ENCODE measurements at regions not wholly inside any gene's neighbourhood (a gene's known extent, or its start where the extent isn't known, plus 50 kb on each side); places are given as distances from the start of the nearest gene placed in this dataset.

DNA sequence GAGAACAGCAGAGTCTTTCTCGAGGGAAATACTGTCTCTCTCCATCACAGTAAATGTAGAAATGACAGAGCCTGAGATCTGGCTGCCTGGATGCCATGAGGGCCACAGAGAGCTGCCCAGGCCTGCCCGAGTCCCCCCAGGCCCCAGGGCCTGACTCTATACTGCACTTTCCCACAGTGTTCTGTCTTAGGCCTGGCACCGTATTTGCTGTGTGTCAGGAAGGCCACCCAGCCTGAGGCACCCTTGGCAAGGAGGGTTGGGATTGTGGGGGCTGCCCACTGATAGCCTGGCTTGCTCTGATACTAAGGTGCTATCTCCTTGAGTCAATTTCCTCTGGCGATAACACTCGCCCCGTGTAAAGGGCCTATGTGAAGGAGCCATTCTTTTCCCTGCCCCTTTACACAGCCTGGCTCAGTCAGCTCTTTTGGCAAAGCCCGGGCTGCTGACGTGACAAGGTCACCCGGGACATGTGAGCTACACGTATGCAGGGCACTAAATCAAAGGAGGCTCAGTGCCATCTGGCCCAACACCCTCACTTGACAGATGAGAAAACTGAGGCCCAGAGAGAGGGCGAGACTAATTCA is 630.1 kb upstream of the KLF4 start:
- no peak for DNase-seq

DNA sequence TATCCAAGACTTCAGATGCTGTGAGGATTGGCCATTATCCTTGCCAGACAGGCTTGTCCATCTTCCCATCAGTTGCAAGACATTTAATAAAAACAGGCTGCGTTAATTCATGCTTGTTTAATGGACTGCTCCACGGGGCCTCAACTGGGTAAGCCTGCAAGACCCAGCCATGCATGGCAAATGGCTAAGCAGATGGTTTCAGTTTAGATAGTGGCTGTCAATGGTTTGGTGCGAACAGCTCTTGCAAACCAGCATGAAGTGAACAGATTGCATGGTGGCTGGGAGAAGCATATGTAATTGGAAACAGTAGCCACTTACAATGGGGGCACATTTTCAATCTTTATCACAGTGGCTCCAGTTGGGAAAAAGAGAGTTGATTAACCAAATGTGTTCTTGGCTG is 628.2 kb upstream of the KLF4 start:
- DNase-seq: no peak

DNA sequence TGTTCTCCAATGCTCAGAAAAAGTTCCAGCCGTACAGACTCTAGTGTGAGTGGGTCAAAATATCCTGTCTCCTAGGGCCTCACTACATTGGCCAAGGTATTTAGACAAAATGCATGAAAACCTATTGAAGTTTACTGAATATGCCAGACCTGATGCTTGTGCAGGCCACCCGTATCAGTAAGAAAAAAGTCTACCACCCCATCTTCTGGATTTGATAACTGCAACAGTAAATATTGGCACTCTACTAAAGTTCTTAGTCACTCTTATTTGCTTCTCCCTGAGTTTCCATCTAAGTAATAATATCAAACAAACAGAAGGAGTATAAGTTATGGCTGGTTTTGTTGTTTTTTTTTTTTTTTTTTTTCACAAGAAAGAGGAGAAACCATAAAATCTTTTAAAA is 627.7 kb upstream of the KLF4 start:
- DNase-seq: no peak

DNA sequence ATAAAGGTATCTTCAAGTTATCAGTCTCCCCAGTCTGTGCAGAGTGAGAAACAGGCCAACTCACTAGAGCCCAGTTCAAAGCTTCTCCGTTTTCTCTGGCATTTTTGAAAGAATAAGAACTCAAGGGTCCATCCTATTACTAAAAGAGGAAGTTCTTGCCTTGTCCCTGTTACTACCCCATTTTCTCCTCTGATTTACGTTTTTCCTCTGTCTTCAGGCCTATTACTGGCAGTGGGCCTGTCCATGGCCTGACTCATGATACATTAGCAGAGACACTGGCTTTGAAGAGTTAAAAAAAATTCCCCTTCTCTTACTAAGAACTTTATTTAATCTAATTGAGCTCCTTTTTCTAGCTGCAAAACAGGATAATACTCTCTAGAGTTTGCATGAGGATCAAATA is 624.0 kb upstream of the KLF4 start:
- DNase-seq: no peak

DNA sequence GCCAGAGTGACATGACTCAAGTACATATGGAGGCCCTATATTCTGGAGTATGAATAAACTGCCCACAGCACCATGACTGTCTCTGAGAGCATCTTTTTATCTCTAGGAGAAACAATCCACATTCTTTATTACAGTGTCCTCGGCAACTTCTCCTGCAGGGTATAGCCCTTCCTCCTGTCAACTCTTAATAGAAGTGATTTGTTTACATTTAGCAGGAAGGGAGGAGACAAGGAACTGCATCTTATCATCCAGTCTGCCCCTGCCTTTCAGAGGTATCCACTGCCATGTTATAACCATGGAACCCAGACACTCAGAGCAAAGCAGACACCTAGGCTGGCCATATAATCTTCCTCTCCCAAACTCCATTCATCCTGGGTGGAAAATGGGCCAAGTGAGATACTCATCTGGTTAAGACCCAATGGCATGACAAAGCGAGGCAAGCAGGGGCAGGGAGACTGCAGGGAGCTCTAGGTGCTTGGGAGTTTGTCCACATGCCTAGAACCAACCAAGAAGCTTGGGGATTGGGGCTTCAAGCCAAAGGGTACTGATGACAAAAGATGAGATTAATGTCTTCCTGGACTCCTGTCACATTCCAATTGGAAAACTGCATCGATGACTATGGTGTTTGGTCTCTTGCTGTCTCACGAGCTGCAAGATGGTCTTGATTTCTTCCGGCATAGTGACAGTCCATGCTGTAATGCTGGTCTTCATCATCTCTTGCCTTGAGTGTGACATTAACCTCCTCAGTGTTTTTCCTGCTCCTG is 620.5 kb upstream of the KLF4 start:
- DNase-seq: no peak

DNA sequence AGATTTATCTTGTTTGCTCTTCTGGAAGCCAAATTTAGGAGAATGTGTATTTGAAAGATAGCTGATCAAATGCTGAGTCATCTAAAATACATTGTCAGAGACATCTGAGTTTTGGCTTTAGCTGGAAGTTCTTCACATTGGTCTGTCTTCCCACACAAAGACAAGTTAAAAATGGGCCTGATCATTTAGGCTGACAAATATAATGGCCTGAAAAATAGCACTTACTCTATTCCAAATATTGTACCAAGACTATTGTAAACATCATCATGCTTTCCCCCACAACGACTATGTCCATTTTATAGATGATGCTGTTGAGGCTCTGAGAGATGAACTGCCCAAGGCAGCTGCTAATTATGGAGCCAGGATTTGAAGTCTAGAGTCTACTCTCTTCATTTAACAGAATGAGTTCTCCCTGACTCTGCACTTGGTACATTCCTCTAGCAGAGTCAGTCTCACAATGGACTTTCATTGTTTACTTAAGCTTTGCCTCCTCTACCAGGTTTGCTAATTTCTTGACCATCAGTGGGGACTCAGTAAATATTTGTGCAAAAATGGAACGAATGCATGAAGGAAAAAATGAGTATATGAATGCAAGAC is 619.4 kb upstream of the KLF4 start:
- no peak for DNase-seq

DNA sequence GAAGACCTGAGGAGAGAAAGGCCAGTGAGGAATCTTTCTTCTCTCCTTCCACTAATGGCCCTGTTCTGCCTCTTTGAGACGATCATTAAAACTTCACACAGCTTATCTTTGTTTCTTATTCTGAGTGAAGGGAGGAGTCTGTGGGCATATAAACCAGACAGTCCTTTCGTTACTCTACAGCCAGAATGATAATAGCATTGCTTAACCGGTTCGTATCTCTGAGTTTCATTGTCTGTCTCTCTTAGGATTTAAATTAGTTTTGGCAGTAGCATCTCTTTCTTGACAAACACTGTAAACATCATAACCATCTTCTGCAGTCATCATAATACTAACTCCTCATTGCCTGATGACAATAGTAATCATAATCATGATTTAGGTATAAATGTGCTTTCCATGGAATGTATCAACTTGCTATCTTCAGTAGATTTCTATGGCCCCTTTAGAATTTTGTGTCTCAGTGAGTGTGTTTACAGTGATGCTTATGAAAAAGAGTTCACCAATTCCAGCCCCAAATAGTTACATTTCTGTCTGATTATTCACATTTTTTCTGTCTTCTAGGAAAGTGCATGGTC is 618.8 kb upstream of the KLF4 start:
- no peak for DNase-seq

DNA sequence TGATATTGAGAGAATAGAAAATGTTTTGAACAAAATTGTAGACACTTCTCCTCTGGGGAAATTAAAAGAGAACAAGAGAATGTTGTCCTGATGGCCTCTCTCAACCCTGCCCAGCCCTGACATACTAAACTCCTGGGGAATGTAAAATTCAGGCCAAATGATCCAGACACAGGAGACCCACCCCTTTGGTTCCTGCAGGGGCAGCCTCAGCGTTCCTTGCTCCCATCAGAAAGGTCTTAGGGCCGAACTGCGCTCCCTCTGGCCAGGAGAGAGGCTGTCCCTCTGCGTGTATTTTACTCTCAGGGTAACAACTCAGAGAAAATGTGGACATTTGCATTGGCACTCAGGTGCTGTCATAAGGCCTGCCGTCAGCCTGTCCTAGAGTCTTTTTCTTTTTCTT is 616.3 kb upstream of the KLF4 start:
- no peak for DNase-seq

DNA sequence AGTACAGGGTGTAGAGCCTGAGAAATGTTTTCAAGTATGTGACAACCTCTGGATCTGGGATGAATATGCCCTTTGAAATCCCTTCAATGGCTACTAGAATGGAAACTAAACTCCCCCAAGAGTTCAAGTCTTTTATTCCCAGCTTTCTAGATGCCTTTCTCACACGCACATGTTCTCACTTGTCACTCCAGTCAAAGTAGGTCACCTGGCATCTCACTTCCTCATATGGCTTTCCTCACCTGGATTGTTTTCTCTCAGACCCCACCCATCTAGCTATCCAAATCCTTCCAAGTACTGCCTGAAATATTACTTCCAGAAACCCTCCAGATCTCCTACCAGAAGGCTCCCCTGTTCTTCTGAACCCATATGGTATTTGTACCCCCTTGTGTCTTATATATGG is 615.4 kb upstream of the KLF4 start:
- DNase-seq: no peak

DNA sequence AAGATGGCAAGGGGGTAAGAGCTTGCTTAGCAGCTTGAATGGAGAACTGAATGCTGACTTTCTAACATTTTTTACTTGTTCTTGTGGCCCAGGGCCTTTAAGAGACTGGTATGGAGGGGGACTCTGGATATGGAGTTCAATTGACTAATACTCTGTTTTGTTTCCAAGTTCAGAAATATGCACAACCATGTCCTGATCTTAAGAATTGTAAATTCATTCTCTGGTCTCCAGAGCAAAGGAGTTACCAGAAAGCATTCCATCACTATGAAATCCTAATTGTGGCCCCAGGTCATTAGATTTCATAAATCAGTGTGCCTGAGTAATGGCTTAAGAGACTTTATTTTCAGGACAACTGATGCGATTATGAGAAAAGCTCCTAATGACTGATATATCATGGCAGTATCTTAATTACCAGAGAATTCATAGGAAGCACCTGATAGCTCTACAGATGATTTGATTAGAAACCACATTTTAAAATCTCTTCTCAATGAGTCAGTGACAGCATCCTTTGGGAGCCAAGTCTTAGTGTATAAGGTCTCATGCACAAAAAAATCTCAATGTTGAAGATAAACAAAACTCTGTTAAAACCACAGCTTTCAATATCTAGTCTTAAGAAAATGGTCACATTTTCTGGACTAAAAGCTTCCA is 613.6 kb upstream of the KLF4 start:
- DNase-seq: no peak

DNA sequence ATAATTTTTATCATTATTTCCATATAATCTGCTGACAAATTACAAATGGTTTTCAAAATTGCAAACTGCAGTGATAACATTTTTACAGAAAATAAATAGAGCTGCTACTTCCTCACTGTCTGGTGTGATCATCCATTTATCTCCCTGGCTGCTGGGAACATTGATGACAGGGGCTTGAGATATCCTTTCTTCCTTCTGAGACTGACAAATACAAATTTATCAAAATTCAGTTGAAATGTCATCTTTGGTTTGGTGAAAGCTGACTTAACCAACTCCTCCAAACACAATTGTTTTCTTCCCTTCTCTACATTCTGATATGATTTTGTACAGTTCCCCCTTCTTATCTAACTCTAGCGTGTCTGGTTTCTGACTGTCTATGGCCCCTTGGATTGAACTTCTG is 611.8 kb upstream of the KLF4 start:
- DNase-seq: no peak

DNA sequence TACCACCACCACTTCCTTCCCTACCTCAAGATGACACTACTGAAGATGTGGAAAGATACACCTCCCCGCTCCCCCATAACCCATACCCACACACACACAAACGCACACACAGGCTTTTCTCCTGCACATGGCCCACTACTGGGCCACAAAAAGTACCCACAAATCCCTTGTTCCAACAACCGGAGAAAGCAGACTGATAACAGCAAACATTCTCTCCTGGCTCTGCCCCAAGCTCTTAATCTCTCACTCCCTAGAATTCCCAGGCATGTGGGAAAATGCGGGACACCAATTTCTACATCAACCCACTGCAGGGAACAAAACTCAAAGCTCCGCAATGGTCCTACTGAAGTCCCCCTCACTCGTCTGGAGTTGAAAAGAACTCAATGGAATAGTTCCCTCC is 611.0 kb upstream of the KLF4 start:
- no peak for DNase-seq

DNA sequence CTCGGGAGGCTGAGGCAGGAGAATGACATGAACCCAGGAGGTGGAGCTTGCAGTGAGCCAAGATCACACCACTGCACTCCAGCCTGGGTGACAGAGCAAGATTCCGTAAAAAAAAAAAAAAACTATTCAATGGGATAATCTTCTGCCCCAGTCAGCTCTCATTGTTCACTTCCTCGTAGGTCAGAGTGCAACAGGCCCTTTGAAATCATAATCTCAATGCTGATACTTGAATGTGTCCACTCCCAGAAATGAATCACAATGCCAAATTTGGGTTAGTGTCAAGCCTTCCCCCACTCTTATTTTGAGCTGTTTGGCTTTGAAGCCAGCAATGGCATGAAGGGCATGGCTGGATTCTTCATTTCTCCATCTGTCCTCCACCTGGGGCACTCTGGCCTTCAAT is 610.3 kb upstream of the KLF4 start:
- no peak for DNase-seq

DNA sequence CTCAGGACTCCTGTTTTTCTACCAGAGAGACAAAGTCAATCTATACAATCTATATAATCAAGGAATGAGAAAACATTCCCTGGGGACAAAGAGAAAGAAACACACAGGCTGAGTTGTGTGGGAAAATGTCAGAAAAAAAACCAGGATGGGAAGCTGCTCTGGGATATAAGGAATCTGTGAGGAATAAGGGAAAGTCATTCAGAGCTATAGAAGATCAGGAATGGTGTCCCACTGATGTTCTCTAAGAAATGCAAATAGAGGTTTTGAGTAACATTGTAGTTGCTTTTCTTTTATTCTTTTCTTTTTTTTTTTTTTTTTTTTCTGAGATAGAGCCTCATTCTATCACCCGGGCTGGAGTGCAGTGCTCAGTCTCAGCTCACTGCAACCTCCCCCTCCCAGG is 605.9 kb upstream of the KLF4 start:
- DNase-seq: no peak

DNA sequence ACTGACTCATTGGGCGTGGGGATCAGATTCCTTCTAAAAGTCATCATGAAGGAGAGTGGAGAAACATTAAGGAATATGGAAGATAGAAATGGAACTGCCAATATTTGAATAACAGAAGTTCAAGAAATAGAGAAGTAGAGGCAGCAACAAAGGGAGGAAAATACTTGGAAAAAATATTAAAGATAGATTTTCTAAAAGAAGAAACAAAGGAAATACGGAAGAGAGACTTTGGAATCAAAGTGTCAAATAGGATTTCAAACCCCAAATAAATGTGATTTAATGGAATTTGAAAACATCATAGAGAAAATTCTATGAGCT is 605.1 kb upstream of the KLF4 start:
- DNase-seq: no peak

DNA sequence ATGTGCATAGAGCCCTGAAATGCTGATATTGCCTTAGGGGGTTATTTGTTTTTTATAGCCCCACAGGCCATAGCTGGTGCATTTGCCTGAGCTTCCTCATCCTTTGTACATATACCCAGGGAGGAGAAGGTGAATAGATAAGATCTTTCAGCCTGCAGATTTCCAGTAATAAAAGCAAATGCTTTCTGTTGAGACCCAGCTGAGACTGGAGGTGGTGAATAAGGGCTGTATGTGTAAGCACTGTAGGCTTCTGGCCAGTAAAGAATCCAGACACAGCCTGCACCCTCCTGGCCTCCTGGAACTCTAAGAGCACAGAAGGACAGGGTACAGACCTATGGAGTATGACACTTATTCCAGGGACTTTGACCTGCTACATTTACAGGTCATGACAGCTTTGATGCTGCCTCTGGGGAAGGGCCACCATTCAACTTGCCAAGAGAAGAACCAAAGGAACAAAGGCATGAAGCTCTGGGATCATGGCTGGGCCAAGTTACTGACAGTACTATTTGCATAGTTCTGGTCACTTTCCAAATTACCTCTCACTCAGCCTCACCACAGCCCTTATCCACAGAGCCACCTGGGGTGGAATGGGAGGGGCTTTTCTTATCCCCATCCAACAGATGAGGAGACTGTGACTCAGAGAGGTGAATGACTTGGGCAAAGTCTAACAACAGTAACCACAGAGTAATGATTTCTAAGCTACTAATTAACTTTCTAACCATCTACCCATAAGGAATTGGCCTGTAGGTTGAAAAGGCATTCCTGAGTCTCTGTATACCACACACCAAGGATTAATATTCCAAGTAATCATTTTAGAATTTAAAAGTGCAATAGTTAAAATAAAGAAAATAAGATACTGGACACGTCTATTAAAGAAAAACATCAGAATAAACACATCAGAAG is 604.5 kb upstream of the KLF4 start:
- DNase-seq: no peak

DNA sequence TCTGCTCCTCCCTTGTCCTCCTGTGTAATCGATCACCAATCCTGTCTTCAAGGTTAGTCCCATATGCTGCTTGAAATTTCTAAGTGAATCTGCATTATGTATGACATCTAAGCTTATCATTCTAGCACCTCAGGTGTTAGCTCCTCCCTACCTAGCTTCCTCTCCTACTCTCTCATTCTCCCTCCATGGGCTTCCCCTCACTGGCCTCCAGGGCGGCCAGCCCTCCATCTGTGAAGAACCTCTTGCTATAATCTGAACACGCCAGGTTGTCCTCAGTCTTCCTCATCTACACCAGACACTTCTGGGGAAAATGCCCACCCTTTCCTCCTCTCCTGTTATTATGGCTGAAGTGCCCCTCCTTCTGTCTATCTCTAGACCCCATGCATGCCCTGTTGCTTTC is 599.3 kb upstream of the KLF4 start:
- no peak for DNase-seq

DNA sequence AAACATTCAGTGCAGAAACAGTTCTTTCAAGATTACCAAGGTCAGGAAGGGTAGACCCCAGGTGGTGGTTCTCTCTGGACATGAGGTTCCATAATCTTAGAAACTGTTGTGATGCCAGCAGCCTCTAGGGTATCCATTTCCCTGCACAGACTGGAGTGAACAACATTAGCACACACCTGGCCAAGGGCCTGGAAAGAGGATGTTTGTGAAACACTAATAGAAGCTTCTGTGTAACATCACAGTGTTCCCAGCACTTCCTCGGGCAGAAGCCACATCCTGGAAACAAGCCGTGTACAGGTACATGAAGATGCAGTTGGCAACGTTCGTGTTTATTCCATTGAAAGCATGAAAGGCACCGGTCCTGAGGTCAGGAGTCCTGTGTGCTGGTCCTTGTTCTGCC is 598.2 kb upstream of the KLF4 start:
- DNase-seq: no peak

DNA sequence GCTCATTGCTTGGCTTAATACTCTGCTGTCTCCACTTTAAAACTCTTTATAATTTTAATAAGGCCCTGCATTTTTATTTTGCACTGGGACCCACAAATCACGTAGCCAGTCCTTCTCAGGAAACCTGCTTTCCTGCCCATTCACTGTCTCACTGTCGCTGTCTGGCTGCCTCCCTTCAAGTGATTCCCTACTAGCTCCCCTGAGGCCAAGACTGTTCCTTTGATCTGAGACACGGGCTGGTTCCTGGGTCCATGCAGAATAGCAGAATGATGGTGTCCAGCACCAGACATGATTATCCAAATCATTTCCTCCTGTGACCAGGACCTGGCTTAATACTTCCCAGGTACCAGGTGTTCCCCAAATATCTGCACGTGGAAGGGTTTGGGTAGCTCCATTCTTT is 597.1 kb upstream of the KLF4 start:
- no peak for DNase-seq

DNA sequence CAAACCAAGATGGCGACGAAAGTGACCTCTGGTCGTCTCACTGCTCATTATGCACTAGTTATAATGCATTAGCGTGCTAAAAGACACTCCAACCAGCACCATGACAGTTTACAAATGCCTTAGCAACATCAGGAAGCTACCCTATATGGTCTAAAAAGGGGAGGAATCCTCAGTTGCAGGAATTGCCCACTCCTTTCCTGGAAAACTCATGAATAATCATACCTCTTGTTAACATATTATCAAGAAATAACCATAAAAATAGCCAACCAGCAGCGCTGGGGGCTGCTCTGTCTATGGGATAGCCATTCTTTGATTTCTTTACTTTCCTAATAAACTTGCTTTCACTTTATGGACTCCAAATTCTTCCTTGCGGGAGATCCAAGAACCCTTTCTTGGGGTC is 595.7 kb upstream of the KLF4 start:
- DNase-seq: no peak

DNA sequence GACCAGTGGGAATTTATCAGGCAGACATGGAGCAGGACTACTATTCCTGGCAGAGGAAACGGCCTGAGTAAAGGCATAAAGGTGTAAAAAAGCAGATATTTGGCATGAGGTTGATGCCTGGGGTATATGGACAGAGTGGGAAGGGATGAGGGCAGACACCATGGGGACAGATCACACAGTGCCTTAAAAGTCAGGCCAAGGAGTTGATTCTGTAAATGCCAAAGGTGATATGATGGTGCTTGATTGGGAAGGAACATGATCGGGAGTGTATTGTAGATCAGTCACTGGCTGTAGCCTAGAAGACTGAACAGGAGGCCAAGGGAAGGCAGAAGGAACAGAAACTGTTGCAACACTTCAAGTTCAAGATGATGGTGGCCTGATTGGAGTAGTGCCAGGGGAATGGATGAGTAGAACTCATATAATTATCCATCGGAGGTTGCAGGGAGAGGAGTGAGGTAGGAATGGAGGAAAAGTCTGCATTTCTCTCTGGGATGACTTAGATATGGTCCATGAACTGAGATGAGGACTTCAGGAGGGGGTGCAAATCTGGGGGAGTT is 594.3 kb upstream of the KLF4 start:
- no peak for DNase-seq

DNA sequence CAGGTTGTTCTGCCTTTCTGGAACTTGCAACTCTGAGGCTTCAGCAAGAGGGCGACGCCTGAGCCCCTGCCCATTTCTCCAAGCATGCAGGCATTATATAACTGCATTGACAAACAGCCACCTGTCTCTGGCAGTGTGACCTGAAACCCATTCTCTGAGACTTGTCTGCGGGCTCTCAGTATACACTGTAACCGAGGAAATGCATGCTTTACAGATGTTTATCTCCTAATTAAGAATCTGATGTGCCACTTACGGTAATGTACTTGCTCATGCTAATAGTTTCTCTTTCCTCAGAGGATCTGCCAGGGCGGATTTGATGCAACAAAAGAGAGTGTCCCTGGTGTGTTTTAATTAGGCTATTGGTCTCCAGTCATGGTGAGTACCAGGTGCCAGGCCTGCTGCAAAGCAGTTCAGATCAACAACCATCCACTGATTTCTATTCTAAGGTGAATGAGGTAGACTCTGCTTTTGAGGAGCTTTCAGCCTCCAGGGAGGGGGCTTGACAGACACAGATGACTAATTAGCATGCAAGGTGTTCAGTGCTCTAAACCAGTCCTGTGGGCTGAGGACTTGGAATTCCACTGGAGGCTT is 593.7 kb upstream of the KLF4 start:
- DNase-seq: no peak
